Chondrocyte (in vitro differentiated cells): ENCODE measurements at regions not wholly inside any gene's neighbourhood (a gene's known extent, or its start where the extent isn't known, plus 50 kb on each side); places are given as distances from the start of the nearest gene placed in this dataset.

Source experiments
- DNase-seq: peaks from one replicate; pipeline ENCODE4 v3.0.0; 2021; ENCODE audit warnings: mixed read lengths, low spot score
- H3K27ac Mint-ChIP-seq: one replicate; pipeline ENCODE4 v1.8.0; 2021; ENCODE audit warnings: mild to moderate bottlenecking, moderate library complexity, mixed read lengths; ENCODE audit not compliant: unreplicated experiment
- H3K27me3 Mint-ChIP-seq: 2 replicates; pipeline ENCODE4 v1.8.0; 2021; ENCODE audit warnings: low read depth, mixed read lengths
- H3K36me3 Mint-ChIP-seq: 2 replicates; pipeline ENCODE4 v1.8.0; 2021; ENCODE audit warnings: low read depth, mixed read lengths
- H3K4me1 Mint-ChIP-seq: 2 replicates; pipeline ENCODE4 v1.8.0; 2021; ENCODE audit warnings: low read depth, mild to moderate bottlenecking, mixed read lengths
- H3K4me3 Mint-ChIP-seq: one replicate; pipeline ENCODE4 v1.8.0; 2021; ENCODE audit warnings: mild to moderate bottlenecking, moderate library complexity, mixed read lengths; ENCODE audit not compliant: unreplicated experiment
- H3K9me3 Mint-ChIP-seq: 2 replicates; pipeline ENCODE4 v1.8.0; 2021; ENCODE audit warnings: low read depth, mixed read lengths
- CTCF ChIP-seq: fragments of 200-600 bp; sonication (generic); IDR thresholded peaks from 2 replicates; pipeline ENCODE4 v1.5.0; 2021; ENCODE audit warnings: antibody characterized with exemption, mild to moderate bottlenecking, moderate library complexity

DNA sequence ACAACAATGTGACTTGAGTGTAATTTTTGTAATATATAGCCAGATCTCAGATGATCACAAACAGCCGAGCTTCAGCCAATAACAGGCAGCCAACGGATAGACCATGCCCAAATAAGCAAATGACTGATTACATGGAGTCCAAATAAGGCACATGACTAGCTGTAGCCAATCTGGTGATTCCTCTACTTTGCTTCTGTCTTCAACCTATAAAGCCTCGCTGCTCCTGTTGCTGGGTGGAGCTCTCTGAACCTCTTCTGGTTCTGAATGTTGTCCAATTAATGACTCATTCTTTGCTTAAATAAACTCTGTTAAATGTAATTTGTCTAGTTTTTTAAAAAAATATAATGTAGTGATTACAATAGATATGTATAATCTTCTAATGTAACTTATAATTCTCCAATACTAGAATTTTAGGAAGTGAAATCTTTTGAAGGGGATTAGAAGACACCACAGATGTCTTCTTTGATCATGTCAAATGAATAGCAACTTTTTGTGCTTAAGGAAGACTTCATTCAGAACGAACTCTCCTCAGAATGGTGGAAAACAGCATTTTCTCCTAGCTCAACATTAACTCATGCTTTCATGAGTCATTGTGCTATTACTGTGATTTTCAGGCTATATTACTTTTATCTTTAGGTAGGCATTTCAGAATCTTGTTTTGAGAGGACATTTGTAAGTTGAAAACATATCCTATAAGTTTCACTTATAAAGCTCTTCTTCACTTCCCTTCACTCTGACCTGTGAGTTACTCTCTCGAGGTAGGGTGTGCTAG, 857.8 kb upstream of the B3GALT2 start:
- Mint-ChIP-seq H3K9me3 (no peaks in the 10 kb centered on the region), H3K36me3 (no peaks in the 10 kb centered on the region), H3K4me1 (no peaks in the 10 kb centered on the region), H3K4me3 (no peak overlapping the region), H3K27ac (no peak overlapping the region), H3K27me3 (no peaks in the 10 kb centered on the region)
- TF ChIP-seq CTCF = no peak
- no peak for DNase-seq

DNA sequence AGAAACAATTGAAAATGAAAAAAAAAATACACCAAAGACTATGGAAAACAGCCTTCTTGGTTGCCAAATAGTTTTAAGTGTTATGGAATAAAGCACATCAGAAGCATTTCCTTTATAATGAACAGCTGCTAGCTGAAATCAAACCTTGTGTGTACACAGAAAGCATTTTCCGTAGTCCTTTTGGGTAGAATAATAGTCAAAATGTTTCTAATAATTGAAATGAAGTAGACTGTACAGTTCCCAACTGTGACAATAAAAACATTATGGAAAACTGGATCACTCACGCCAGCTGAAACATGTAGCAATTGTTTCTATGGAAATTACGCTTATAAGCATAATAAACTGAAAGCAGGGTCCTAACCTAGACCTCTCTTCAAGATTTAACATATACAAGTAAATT, 856.3 kb upstream of the B3GALT2 start:
- TF ChIP-seq CTCF = no peak
- H3K36me3 Mint-ChIP-seq = no peaks in the 10 kb centered on the region
- no peak overlapping the region for H3K4me3 Mint-ChIP-seq
- DNase-seq = no peak
- H3K9me3 Mint-ChIP-seq = no peaks in the 10 kb centered on the region
- no peaks in the 10 kb centered on the region for H3K27me3 Mint-ChIP-seq
- H3K4me1 Mint-ChIP-seq = no peaks in the 10 kb centered on the region
- no peak overlapping the region for H3K27ac Mint-ChIP-seq

DNA sequence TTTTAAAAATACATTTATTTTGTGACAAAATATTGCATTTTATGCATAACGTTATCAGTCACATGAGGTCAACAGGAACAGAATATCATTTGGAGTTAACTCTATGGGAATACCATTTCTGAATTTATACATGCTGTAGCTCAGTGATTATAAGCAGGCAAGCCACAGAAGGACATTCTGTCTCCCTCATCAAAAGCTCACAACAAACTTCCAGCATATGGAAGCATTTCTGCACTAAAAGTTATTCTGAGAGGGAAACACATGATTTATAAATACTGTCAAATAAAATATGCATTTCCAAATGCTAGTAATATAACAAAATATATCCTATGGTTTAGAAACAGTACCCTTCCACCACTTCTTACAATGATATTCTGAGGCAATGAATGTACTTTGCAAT, 854.1 kb upstream of the B3GALT2 start:
- H3K4me3 Mint-ChIP-seq = no peak overlapping the region
- no peak overlapping the region for H3K27ac Mint-ChIP-seq
- DNase-seq = no peak
- peaks cover under 1% of the 10 kb centered on the region for H3K9me3 Mint-ChIP-seq
- H3K27me3 Mint-ChIP-seq = no peaks in the 10 kb centered on the region
- no peaks in the 10 kb centered on the region for H3K4me1 Mint-ChIP-seq
- no peak for TF ChIP-seq CTCF
- H3K36me3 Mint-ChIP-seq = no peaks in the 10 kb centered on the region

DNA sequence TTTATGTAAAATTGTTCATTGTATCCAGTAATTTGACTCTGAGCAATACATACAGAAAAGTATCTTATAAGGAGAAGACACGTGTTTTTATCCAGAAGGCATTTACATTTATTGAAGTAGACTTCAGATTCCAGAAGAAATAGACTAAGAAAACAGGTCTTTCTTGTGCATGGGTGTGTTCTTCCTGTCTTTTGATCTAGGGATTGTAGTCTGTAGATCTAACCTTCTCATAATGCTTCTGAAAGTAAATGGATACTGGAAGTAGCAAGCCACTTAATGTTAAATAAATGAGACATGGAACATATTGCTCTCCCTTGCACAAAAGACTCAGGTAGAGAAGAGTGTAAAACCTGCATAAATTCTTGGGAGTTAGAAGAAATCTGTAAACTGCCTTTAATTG, 853.2 kb upstream of the B3GALT2 start:
- Mint-ChIP-seq H3K27ac (no peak overlapping the region), H3K27me3 (no peaks in the 10 kb centered on the region), H3K4me1 (no peaks in the 10 kb centered on the region), H3K36me3 (no peaks in the 10 kb centered on the region), H3K4me3 (no peak overlapping the region), H3K9me3 (peaks cover 2% of the 10 kb centered on the region)
- no peak for TF ChIP-seq CTCF
- DNase-seq = no peak

GRCh38 chr1:194033646-194034045, 847.2 kb upstream of the B3GALT2 start:
- no peak overlapping the region for H3K4me3 Mint-ChIP-seq
- no peaks in the 10 kb centered on the region for H3K36me3 Mint-ChIP-seq
- H3K9me3 Mint-ChIP-seq = peaks cover 12% of the 10 kb centered on the region
- no peak for DNase-seq
- no peaks in the 10 kb centered on the region for H3K27me3 Mint-ChIP-seq
- H3K4me1 Mint-ChIP-seq = no peaks in the 10 kb centered on the region
- no peak for TF ChIP-seq CTCF
- H3K27ac Mint-ChIP-seq = no peak overlapping the region
